Upper lobe of left lung (tissue), 6 donors: ENCODE measurements at regions not wholly inside any gene's neighbourhood (a gene's known extent, or its start where the extent isn't known, plus 50 kb on each side); places are given as distances from the start of the nearest gene placed in this dataset.

Experiments used
- ATAC-seq, 2 donors: fragments of 200-7000 bp; cut with Tn5 transposase; one replicate each; pipeline ENCODE4 v1.9.1; 2022; ENCODE audit warnings: mild to moderate bottlenecking in 2 of 2, moderate library complexity in 2 of 2; ENCODE audit not compliant: low FRiP score in 2 of 2
- DNase-seq, 2 donors: peaks; one replicate each; pipeline ENCODE4 v3.0.0-alpha.2; 2019 to 2020
- H3K27ac ChIP-seq, 4 donors: fragments of 200-600 bp; sonication (generic); one replicate each; pipeline ENCODE4 v1.5.1; 2016 to 2019
- H3K27me3 ChIP-seq, 4 donors: fragments of 200-600 bp; sonication (generic); one replicate each; pipeline ENCODE4 v1.5.1; 2017 to 2019
- H3K36me3 ChIP-seq, 4 donors: fragments of 200-600 bp; sonication (generic); one replicate each; pipeline ENCODE4 v1.5.1; 2016 to 2019
- H3K4me1 ChIP-seq, 4 donors: fragments of 200-600 bp; sonication (generic); one replicate each; pipeline ENCODE4 v1.5.1; 2018 to 2019
- H3K4me3 ChIP-seq, 4 donors: fragments of 200-600 bp; sonication (generic); one replicate each; pipeline ENCODE4 v1.5.1; 2017 to 2019; ENCODE audit warnings: mild to moderate bottlenecking in 2 of 4, moderate library complexity in 1 of 4
- H3K9me3 ChIP-seq, 4 donors: fragments of 200-600 bp; sonication (generic); one replicate each; pipeline ENCODE4 v1.5.1; 2018 to 2019
- CTCF ChIP-seq, 6 experiments: fragments of 450-650 bp in 4 of 6; fragments of 200-600 bp in 2 of 6; sonication (generic) in 2 of 6; IDR thresholded peaks; one replicate each; pipeline ENCODE4 v1.5.1; 2016 to 2019; ENCODE audit warnings: antibody characterized with exemption in 6 of 6
- EP300 ChIP-seq, 4 donors: sonication (generic); formaldehyde crosslinking; IDR thresholded peaks; one replicate each; pipeline ENCODE4 v1.5.1; 2017; ENCODE audit warnings: antibody characterized with exemption in 4 of 4, control low read depth in 2 of 4
- POLR2A ChIP-seq, 4 donors: fragments of 450-650 bp; IDR thresholded peaks; one replicate each; pipeline ENCODE4 v1.5.1; 2016 to 2017; ENCODE audit warnings: antibody characterized with exemption in 4 of 4, mild to moderate bottlenecking in 2 of 4
- POLR2AphosphoS5 ChIP-seq, 2 donors: sonication (generic); formaldehyde crosslinking; IDR thresholded peaks; one replicate each; pipeline ENCODE4 v1.5.1; 2017; ENCODE audit warnings: antibody characterized with exemption in 2 of 2
- WGBS, 2 donors: methylation state at CpG; one replicate each; pipeline ENCODE4 v1.1.5; 2017 to 2018; 5-methylcytosine and 5-hydroxymethylcytosine counted together
- donor health status: DM: no; HTN: no; CAD: no; lungs with moderate emphysema.
- donor health status: DM: no; HTN: yes; CAD: no; lungs with severe emphysema.

- no peaks in the 10 kb centered on the region for H3K9me3 ChIP-seq
- no peaks in the 10 kb centered on the region for H3K4me1 ChIP-seq
- no peak overlapping the region for H3K27ac ChIP-seq
- TF ChIP-seq CTCF (IDR thresholded peaks at IDR 0.05): no peak
- no peak for TF ChIP-seq POLR2A (IDR thresholded peaks at IDR 0.05)
- TF ChIP-seq EP300 (IDR thresholded peaks at IDR 0.05): no peak
- TF ChIP-seq POLR2AphosphoS5 (IDR thresholded peaks at IDR 0.05): no peak
- H3K36me3 ChIP-seq: no peaks in the 10 kb centered on the region
- H3K4me3 ChIP-seq: no peak overlapping the region
- WGBS, 2 donors: 97 to 98% methylated on average over 4 of the region's 4 CpGs
- no peaks in the 10 kb centered on the region for H3K27me3 ChIP-seq
- no peak for ATAC-seq
- peak in 1 of 2 donors; percentile 32 for DNase-seq
These were observed 216.3 kb downstream of the RNF144A start for GRCh38 chr2:7133521-7133920.

- Histone ChIP-seq H3K27ac (no peak overlapping the region), H3K4me1 (no peaks in the 10 kb centered on the region), H3K36me3 (no peaks in the 10 kb centered on the region), H3K9me3 (no peaks in the 10 kb centered on the region), H3K4me3 (no peak overlapping the region), H3K27me3 (no peaks in the 10 kb centered on the region)
- 77 to 79% methylated on average over 1 of the region's 1 CpG for WGBS, 2 donors
- no peak for DNase-seq
- TF ChIP-seq POLR2A (IDR thresholded peaks at IDR 0.05) (no peak), CTCF (IDR thresholded peaks at IDR 0.05) (no peak), POLR2AphosphoS5 (IDR thresholded peaks at IDR 0.05) (no peak), EP300 (IDR thresholded peaks at IDR 0.05) (no peak)
- ATAC-seq: no peak
These were observed 223.1 kb downstream of the RNF144A start for GRCh38 chr2:7140306-7140705.

- DNase-seq (no peak), ATAC-seq (no peak)
- Histone ChIP-seq H3K27ac (no peak overlapping the region), H3K4me3 (no peak overlapping the region), H3K4me1 (no peaks in the 10 kb centered on the region), H3K27me3 (no peaks in the 10 kb centered on the region), H3K9me3 (no peaks in the 10 kb centered on the region), H3K36me3 (no peaks in the 10 kb centered on the region)
- TF ChIP-seq POLR2A (IDR thresholded peaks at IDR 0.05) (no peak), CTCF (IDR thresholded peaks at IDR 0.05) (no peak), POLR2AphosphoS5 (IDR thresholded peaks at IDR 0.05) (no peak), EP300 (IDR thresholded peaks at IDR 0.05) (no peak)
These were observed 228.5 kb downstream of the RNF144A start for GRCh38 chr2:7145707-7146106.

GRCh38 chr2:7146151-7146550 lies 228.9 kb downstream of the RNF144A start:
- no peaks in the 10 kb centered on the region for H3K27me3 ChIP-seq
- TF ChIP-seq CTCF (IDR thresholded peaks at IDR 0.05) (no peak), POLR2A (IDR thresholded peaks at IDR 0.05) (no peak), EP300 (IDR thresholded peaks at IDR 0.05) (no peak), POLR2AphosphoS5 (IDR thresholded peaks at IDR 0.05) (no peak)
- H3K9me3 ChIP-seq: no peaks in the 10 kb centered on the region
- no peak for ATAC-seq
- H3K4me1 ChIP-seq: no peaks in the 10 kb centered on the region
- H3K36me3 ChIP-seq: no peaks in the 10 kb centered on the region
- DNase-seq: no peak
- no peak overlapping the region for H3K27ac ChIP-seq
- H3K4me3 ChIP-seq: no peak overlapping the region

GRCh38 chr2:7154656-7155055 lies 237.4 kb downstream of the RNF144A start:
- no peak for DNase-seq
- no peak for ATAC-seq
- H3K4me3 ChIP-seq: no peak overlapping the region
- H3K27me3 ChIP-seq: no peaks in the 10 kb centered on the region
- no peak overlapping the region for H3K27ac ChIP-seq
- H3K9me3 ChIP-seq: peaks cover 3 to 11% (median 6%) of the 10 kb centered on the region in 4 donors
- no peak for TF ChIP-seq POLR2AphosphoS5 (IDR thresholded peaks at IDR 0.05)
- no peak for TF ChIP-seq POLR2A (IDR thresholded peaks at IDR 0.05)
- no peak for TF ChIP-seq CTCF (IDR thresholded peaks at IDR 0.05)
- no peak for TF ChIP-seq EP300 (IDR thresholded peaks at IDR 0.05)
- no peaks in the 10 kb centered on the region for H3K4me1 ChIP-seq
- no peaks in the 10 kb centered on the region for H3K36me3 ChIP-seq
- WGBS, 2 donors: 85 to 94% methylated on average over 1 of the region's 1 CpG
